AG04450 (cell line): ENCODE measurements at regions not wholly inside any gene's neighbourhood (a gene's known extent, or its start where the extent isn't known, plus 50 kb on each side); places are given as distances from the start of the nearest gene placed in this dataset.

ENCODE experiments used
- CTCF ChIA-PET: fragments of 300-600, 350-600 bp; formaldehyde crosslinking; extraction: SDS; loops from one replicate; lab custom pipeline; 2022; ENCODE audit warnings: antibody characterized with exemption, inconsistent platforms; lab: Charles Lee
- POLR2A ChIA-PET: fragments of 350-600 bp; formaldehyde crosslinking; extraction: SDS; loops from one replicate; lab custom pipeline; 2021; ENCODE audit warnings: antibody characterized with exemption, inconsistent platforms; lab: Yijun Ruan, JAX
- DNase-seq: peaks from one replicate; pipeline ENCODE4 v3.0.0-alpha.2; 2011; ENCODE audit warnings: low read depth, low spot score
- H3K27ac ChIP-seq: one replicate; pipeline ENCODE4 v1.5.1; 2012; ENCODE audit warnings: low read depth, low read length, control low read depth
- H3K27me3 ChIP-seq: one replicate; pipeline ENCODE4 v1.6.0; 2012; ENCODE audit warnings: low read length; ENCODE audit not compliant: control insufficient read depth, insufficient read depth
- H3K4me3 ChIP-seq: 2 replicates; pipeline ENCODE4 v1.5.1; 2011; ENCODE audit warnings: mild to moderate bottlenecking, low read depth, low read length, control low read depth
- H3K9me3 ChIP-seq: 2 replicates; pipeline ENCODE4 v1.5.1; 2012; ENCODE audit warnings: low read length; ENCODE audit not compliant: control insufficient read depth, insufficient read depth
- TF ChIP-seq, protein P1 (sequence below): IDR thresholded peaks from 2 replicates; pipeline ENCODE4 v1.5.1; 2011; ENCODE audit warnings: low read depth, low read length, control low read depth, inconsistent platforms

DNA sequence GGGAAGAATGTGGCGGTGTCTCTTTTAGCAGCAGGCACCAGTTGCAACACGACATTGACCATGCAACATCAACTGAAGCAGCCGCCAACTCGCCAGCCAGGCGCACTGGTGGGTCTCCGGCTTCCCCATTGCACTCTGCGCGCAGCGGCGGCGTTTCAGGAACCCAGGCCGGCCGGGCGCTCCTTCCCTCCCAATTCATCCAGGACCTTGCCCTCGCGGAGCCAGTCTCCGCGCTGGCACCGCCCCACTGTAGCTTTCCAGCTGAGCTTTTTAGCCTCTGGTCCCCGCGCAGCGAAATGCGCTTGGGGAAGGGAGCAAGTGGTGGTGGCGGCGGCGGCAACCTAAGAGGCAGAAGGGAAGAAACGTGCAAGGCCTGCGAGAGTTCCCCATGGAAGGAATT is 297.9 kb upstream of the RIMS1 start:
- peaks cover 19% of the 10 kb centered on the region for H3K9me3 ChIP-seq
- TF ChIP-seq, protein P1, sequence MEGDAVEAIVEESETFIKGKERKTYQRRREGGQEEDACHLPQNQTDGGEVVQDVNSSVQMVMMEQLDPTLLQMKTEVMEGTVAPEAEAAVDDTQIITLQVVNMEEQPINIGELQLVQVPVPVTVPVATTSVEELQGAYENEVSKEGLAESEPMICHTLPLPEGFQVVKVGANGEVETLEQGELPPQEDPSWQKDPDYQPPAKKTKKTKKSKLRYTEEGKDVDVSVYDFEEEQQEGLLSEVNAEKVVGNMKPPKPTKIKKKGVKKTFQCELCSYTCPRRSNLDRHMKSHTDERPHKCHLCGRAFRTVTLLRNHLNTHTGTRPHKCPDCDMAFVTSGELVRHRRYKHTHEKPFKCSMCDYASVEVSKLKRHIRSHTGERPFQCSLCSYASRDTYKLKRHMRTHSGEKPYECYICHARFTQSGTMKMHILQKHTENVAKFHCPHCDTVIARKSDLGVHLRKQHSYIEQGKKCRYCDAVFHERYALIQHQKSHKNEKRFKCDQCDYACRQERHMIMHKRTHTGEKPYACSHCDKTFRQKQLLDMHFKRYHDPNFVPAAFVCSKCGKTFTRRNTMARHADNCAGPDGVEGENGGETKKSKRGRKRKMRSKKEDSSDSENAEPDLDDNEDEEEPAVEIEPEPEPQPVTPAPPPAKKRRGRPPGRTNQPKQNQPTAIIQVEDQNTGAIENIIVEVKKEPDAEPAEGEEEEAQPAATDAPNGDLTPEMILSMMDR, result no peak
- H3K4me3 ChIP-seq, result no peak overlapping the region
- no peak overlapping the region for H3K27ac ChIP-seq
- CTCF ChIA-PET, result no interaction called here
- DNase-seq, result no peak
- no peaks in the 10 kb centered on the region for H3K27me3 ChIP-seq
- POLR2A ChIA-PET, result no interaction called here

DNA sequence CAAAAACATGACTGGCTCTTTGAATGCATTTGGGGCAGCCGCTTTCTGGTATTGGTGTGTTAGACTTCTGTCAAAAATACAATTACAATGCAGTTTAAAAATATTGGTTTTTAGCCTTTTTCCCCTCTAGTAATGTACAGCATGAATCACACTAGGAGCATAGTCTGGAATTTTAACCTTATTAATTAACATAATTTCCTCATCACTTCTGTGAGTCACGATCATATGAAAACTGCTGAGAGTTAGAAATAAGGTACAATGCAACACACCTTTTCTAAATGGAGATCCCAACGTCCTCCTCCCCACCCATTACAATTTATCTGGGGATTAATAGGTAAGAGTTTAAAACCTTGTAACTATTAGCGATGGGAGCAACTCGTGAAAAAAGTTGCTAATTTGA is 297.1 kb upstream of the RIMS1 start:
- POLR2A ChIA-PET, result no interaction called here
- no peak overlapping the region for H3K27ac ChIP-seq
- peaks cover 17% of the 10 kb centered on the region for H3K9me3 ChIP-seq
- TF ChIP-seq, protein P1, result no peak
- DNase-seq, result no peak
- H3K4me3 ChIP-seq, result no peak overlapping the region
- H3K27me3 ChIP-seq, result no peaks in the 10 kb centered on the region
- CTCF ChIA-PET, result no interaction called here

DNA sequence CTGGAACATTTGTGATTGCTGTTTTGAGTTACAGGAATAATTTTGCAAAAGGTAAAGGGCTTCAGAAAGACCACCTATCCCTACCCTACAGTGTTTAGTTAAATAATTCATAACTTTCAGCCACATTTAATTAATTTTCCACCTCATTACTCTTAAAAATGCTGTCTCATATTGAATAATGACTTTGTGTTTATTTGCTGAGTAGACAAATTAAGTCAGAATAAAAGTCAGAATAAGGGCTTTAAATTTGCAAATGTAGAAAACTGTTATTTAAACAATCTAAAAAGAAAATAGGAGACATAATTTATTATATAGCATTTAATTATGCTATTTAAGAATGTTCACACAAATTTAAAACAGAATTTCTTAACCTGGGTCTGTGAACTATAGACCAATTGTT is 293.7 kb upstream of the RIMS1 start:
- DNase-seq, result no peak
- CTCF ChIA-PET, result no interaction called here

GRCh38 chr6:71599359-71599758 is 287.0 kb upstream of the RIMS1 start:
- no peak overlapping the region for H3K27ac ChIP-seq
- DNase-seq, result no peak
- H3K9me3 ChIP-seq, result no peaks in the 10 kb centered on the region
- ChIA-PET CTCF (no interaction called here), POLR2A (no interaction called here)
- TF ChIP-seq, protein P1, result no peak
- H3K27me3 ChIP-seq, result no peaks in the 10 kb centered on the region
- no peak overlapping the region for H3K4me3 ChIP-seq

More for the DNA sequence above, 293.7 kb upstream of the RIMS1 start:
- no peak overlapping the region for H3K27ac ChIP-seq
- H3K4me3 ChIP-seq, result no peak overlapping the region
- H3K9me3 ChIP-seq, result peaks cover 3% of the 10 kb centered on the region; the same call in 1 of the 2 replicates
- H3K27me3 ChIP-seq, result no peaks in the 10 kb centered on the region
- POLR2A ChIA-PET, result no interaction called here
- TF ChIP-seq, protein P1, result no peak

DNA sequence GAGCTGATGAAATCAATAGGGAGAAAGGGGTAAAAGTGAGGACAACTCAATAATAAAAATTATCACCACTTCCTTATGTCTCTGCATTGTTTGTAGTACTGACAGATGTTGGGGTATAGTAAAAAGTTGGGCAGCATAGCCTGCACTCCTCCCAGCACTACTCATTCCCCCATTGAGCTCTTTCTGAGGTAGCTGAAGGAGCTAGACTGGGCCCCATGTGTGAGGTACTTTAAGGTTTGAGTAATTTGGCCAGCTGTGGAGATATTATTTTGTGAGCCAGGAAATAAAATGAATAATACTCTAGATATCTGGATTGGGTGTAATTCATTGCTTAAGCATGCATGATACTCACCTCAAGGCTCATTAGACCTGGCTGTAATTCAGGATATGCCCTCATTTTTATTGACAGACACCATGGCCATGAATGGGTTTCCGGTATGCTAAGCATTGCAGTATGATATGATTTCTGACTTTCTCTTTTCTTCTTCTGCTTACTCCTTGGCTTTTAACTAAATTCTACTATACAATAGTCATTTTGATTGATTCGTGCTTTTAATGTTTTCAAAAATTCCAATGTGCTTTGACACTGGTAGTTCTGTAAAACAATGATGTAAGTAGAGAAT is 283.9 kb upstream of the RIMS1 start:
- Histone ChIP-seq H3K4me3 (no peak overlapping the region), H3K27ac (no peak overlapping the region), H3K9me3 (no peaks in the 10 kb centered on the region), H3K27me3 (no peaks in the 10 kb centered on the region)
- ChIA-PET CTCF (no interaction called here), POLR2A (no interaction called here)
- no peak for DNase-seq
- TF ChIP-seq, protein P1, result no peak
